ENCODE measurements at regions not wholly inside any gene's neighbourhood (a gene's known extent, or its start where the extent isn't known, plus 50 kb on each side); places are given as distances from the start of the nearest gene placed in this dataset.

DNA sequence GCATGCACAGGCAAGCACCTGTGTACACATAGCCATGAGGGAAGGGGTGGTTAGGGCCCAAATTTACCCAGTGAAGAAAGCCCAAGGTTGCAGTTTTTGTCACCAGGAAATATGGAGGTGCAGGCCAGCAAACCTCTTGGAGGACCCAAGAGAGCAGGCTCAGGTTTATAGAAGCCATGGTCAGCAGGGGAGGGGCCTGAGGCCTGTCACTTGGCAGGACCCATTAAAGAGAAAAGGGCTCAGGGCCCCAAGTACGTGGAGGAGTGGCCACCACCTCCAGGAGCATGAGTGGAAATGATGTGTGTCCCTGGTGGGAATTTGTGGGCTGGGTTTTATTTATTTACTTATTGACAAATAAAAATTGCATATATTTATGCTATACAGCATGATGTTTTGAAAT lies 192.9 kb downstream of the HAUS1 start:
- H2AFZ ChIP-seq (ENCODE audit: low read depth, low read length), result no peak overlapping the region
- H3K79me2 ChIP-seq (ENCODE audit: control insufficient read depth, insufficient read depth, low read length), result no peaks in the 10 kb centered on the region
- H3K36me3 ChIP-seq (ENCODE audit: control insufficient read depth, insufficient read depth, low read length), result no peaks in the 10 kb centered on the region
- ATAC-seq, result no peak
- intact Hi-C loops (cut with micrococcal nuclease) (no loop called here), in situ Hi-C loops (cut with MboI) (loop anchor here (25.0 kb wide), 1 partner anchor 190 kb away; no protein-coding TSS in a partner anchor)
- WGBS (ENCODE audit: insufficient coverage, low coverage, missing lambda C conversion rate), result 20% methylated on average over 1 of the region's 1 CpG
- TF ChIP-seq, protein P1, sequence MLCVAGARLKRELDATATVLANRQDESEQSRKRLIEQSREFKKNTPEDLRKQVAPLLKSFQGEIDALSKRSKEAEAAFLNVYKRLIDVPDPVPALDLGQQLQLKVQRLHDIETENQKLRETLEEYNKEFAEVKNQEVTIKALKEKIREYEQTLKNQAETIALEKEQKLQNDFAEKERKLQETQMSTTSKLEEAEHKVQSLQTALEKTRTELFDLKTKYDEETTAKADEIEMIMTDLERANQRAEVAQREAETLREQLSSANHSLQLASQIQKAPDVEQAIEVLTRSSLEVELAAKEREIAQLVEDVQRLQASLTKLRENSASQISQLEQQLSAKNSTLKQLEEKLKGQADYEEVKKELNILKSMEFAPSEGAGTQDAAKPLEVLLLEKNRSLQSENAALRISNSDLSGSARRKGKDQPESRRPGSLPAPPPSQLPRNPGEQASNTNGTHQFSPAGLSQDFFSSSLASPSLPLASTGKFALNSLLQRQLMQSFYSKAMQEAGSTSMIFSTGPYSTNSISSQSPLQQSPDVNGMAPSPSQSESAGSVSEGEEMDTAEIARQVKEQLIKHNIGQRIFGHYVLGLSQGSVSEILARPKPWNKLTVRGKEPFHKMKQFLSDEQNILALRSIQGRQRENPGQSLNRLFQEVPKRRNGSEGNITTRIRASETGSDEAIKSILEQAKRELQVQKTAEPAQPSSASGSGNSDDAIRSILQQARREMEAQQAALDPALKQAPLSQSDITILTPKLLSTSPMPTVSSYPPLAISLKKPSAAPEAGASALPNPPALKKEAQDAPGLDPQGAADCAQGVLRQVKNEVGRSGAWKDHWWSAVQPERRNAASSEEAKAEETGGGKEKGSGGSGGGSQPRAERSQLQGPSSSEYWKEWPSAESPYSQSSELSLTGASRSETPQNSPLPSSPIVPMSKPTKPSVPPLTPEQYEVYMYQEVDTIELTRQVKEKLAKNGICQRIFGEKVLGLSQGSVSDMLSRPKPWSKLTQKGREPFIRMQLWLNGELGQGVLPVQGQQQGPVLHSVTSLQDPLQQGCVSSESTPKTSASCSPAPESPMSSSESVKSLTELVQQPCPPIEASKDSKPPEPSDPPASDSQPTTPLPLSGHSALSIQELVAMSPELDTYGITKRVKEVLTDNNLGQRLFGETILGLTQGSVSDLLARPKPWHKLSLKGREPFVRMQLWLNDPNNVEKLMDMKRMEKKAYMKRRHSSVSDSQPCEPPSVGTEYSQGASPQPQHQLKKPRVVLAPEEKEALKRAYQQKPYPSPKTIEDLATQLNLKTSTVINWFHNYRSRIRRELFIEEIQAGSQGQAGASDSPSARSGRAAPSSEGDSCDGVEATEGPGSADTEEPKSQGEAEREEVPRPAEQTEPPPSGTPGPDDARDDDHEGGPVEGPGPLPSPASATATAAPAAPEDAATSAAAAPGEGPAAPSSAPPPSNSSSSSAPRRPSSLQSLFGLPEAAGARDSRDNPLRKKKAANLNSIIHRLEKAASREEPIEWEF (CRISPR knock-in tag; IDR thresholded peaks at IDR 0.05), result no peak
- TF ChIP-seq TSC22D4 (tag; IDR thresholded peaks at IDR 0.05), result no peak
- TF ChIP-seq, protein P2, sequence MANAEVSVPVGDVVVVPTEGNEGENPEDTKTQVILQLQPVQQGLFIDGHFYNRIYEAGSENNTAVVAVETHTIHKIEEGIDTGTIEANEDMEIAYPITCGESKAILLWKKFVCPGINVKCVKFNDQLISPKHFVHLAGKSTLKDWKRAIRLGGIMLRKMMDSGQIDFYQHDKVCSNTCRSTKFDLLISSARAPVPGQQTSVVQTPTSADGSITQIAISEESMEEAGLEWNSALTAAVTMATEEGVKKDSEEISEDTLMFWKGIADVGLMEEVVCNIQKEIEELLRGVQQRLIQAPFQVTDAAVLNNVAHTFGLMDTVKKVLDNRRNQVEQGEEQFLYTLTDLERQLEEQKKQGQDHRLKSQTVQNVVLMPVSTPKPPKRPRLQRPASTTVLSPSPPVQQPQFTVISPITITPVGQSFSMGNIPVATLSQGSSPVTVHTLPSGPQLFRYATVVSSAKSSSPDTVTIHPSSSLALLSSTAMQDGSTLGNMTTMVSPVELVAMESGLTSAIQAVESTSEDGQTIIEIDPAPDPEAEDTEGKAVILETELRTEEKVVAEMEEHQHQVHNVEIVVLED (CRISPR knock-in tag; IDR thresholded peaks at IDR 0.05), result no peak
- no peak for TF ChIP-seq SMAD3 (CRISPR knock-in tag; conservative IDR thresholded peaks at IDR 0.05)
- no peak for FAIRE-seq
- no peaks in the 10 kb centered on the region for H3K9me1 ChIP-seq (ENCODE audit: control insufficient read depth, insufficient read depth, low read length)
- POLR2A ChIA-PET, result no interaction called here
- no peaks in the 10 kb centered on the region for H4K20me1 ChIP-seq (replicated peaks; ENCODE audit: control insufficient read depth, insufficient read depth, low read length)
- CTCF ChIA-PET (ENCODE audit: low intra/inter-chr PET ratio), result no interaction called here
- no peak overlapping the region for H3K9ac ChIP-seq (ENCODE audit: insufficient read depth in 1 of 2, low read depth in 2 of 2, low read length in 2 of 2)
- no peaks in the 10 kb centered on the region; a peak in 2 of 5 replicates for H3K4me1 ChIP-seq (replicated peaks in 1 of 2; ENCODE audit: control insufficient read depth in 2 of 2, insufficient read depth in 2 of 2, low read length in 2 of 2)
- DNase-seq (ENCODE audit: extremely low read depth in 1 of 4, low spot score in 3 of 4), result no peak
- no peaks in the 10 kb centered on the region for H3K9me3 ChIP-seq (replicated peaks; ENCODE audit: control insufficient read depth, insufficient read depth, low read depth, low read length)
- H3K4me2 ChIP-seq (ENCODE audit: insufficient read depth, low read length), result no peak overlapping the region
- no peak overlapping the region for H3K27ac ChIP-seq (ENCODE audit: extremely low read depth, low read depth, low read length)
- peaks cover 11 to 34% of the 10 kb centered on the region in 2 experiments; a peak in 4 of 5 replicates for H3K27me3 ChIP-seq (ENCODE audit: control insufficient read depth in 2 of 2, insufficient read depth in 2 of 2, low read length in 2 of 2)
- no peak overlapping the region for H3K4me3 ChIP-seq
- BruUV-seq (replicated peaks), result no TSS peak
